ENCODE measurements at regions not wholly inside any gene's neighbourhood (a gene's known extent, or its start where the extent isn't known, plus 50 kb on each side); places are given as distances from the start of the nearest gene placed in this dataset.

GRCh38 chr6:6752129-6752528 is 163.6 kb downstream of the LY86 start (continued):
- no peak for TF ChIP-seq ZSCAN5A (tag by site-specific recombination; IDR thresholded peaks at IDR 0.05)

- no peaks in the 10 kb centered on the region for H3K4me1 ChIP-seq (ENCODE audit: control insufficient read depth, insufficient read depth, low read length)
- no peak for TF ChIP-seq GLIS2 (tag by site-specific recombination; IDR thresholded peaks at IDR 0.05)
- no peak for TF ChIP-seq ZNF292 (tag by site-specific recombination; IDR thresholded peaks at IDR 0.05; ENCODE audit: borderline replicate concordance, low read depth)
- TF ChIP-seq KLF1 (tag by site-specific recombination; IDR thresholded peaks at IDR 0.05) = no peak
- TF ChIP-seq ZNF530 (tag by site-specific recombination; IDR thresholded peaks at IDR 0.05; ENCODE audit: low read depth) = no peak
- H3K36me3 ChIP-seq (ENCODE audit: control insufficient read depth in 2 of 2, insufficient read depth in 1 of 2, low read length in 2 of 2) = no peaks in the 10 kb centered on the region
- H3K4me3 ChIP-seq (ENCODE audit: low read depth, low read length) = no peak overlapping the region
- H3K9me3 ChIP-seq (ENCODE audit: control insufficient read depth, insufficient read depth, low read depth, low read length) = no peaks in the 10 kb centered on the region
- no peak overlapping the region for H3K27ac ChIP-seq (ENCODE audit: extremely low read depth, low read depth, low read length)
- ChIA-PET CTCF (interaction anchor here (1.3 kb wide), 1 partner anchor 14 kb away, joined by 4 read pairs; no protein-coding TSS in a partner anchor), POLR2A (no interaction called here)
These were observed 164.8 kb downstream of the LY86 start for GRCh38 chr6:6753301-6753700.

- ChIA-PET CTCF (interaction anchor here (0.6 to 2.0 kb wide), 5 partner anchors 22 to 482 kb away, joined by 3 to 7 read pairs (median 3); no protein-coding TSS in a partner anchor), POLR2A (no interaction called here)
- no peaks in the 10 kb centered on the region for H3K36me3 ChIP-seq (ENCODE audit: control insufficient read depth in 2 of 2, insufficient read depth in 1 of 2, low read length in 2 of 2)
- no peak overlapping the region for H3K27ac ChIP-seq (ENCODE audit: extremely low read depth, low read depth, low read length)
- H3K4me3 ChIP-seq (ENCODE audit: low read depth, low read length) = no peak overlapping the region
- TF ChIP-seq ZNF48 (tag by site-specific recombination; IDR thresholded peaks at IDR 0.05) (no peak), KLF9 (tag by site-specific recombination; IDR thresholded peaks at IDR 0.05; ENCODE audit: low read depth) (no peak), ZNF341 (tag by site-specific recombination; IDR thresholded peaks at IDR 0.05; ENCODE audit: low read depth) (no peak), ZNF776 (tag by site-specific recombination; IDR thresholded peaks at IDR 0.05; ENCODE audit: borderline replicate concordance) (no peak), ZNF626 (tag by site-specific recombination; IDR thresholded peaks at IDR 0.05) (no peak)
- H3K9me3 ChIP-seq (ENCODE audit: control insufficient read depth, insufficient read depth, low read depth, low read length) = no peaks in the 10 kb centered on the region
- peaks cover 4% of the 10 kb centered on the region; the same call in 1 of the 2 replicates for H3K4me1 ChIP-seq (ENCODE audit: control insufficient read depth, insufficient read depth, low read length)
These were observed 168.0 kb downstream of the LY86 start for GRCh38 chr6:6756526-6756925.

GRCh38 chr6:6758546-6758914 is 170.0 kb downstream of the LY86 start:
- H3K4me1 ChIP-seq (ENCODE audit: control insufficient read depth, insufficient read depth, low read length) = peaks cover 4% of the 10 kb centered on the region; the same call in 1 of the 2 replicates
- no peak overlapping the region for H3K27ac ChIP-seq (ENCODE audit: extremely low read depth, low read depth, low read length)
- H3K36me3 ChIP-seq (ENCODE audit: control insufficient read depth in 2 of 2, insufficient read depth in 1 of 2, low read length in 2 of 2) = no peaks in the 10 kb centered on the region
- H3K9me3 ChIP-seq (ENCODE audit: control insufficient read depth, insufficient read depth, low read depth, low read length) = no peaks in the 10 kb centered on the region
- ChIA-PET POLR2A (no interaction called here), CTCF (interaction anchor here (0.5 to 1.8 kb wide), 22 partner anchors 8 to 1324 kb away, joined by 3 to 10 read pairs (median 4); no protein-coding TSS in a partner anchor)
- no peak overlapping the region for H3K4me3 ChIP-seq (ENCODE audit: low read depth, low read length)
- TF ChIP-seq SALL2 (tag by site-specific recombination; IDR thresholded peaks at IDR 0.05; ENCODE audit: borderline replicate concordance) (no peak), KLF10 (tag by site-specific recombination; IDR thresholded peaks at IDR 0.05) (no peak), ZNF169 (tag by site-specific recombination; IDR thresholded peaks at IDR 0.05) (no peak), ZNF26 (tag by site-specific recombination; IDR thresholded peaks at IDR 0.05) (no peak), ZFP41 (tag by site-specific recombination; IDR thresholded peaks at IDR 0.05; ENCODE audit: borderline replicate concordance) (no peak), ZNF843 (tag by site-specific recombination; IDR thresholded peaks at IDR 0.05) (no peak), RBAK (tag by site-specific recombination; IDR thresholded peaks at IDR 0.05) (no peak), ZBTB10 (tag by site-specific recombination; IDR thresholded peaks at IDR 0.05) (no peak), ZNF518A (tag by site-specific recombination; conservative IDR thresholded peaks at IDR 0.05; ENCODE audit: low read depth) (no peak), ZNF585B (tag by site-specific recombination; IDR thresholded peaks at IDR 0.05) (no peak)

Measured in HEK293 (cell line).